ENCODE measurements at regions not wholly inside any gene's neighbourhood (a gene's known extent, or its start where the extent isn't known, plus 50 kb on each side); places are given as distances from the start of the nearest gene placed in this dataset.

DNA sequence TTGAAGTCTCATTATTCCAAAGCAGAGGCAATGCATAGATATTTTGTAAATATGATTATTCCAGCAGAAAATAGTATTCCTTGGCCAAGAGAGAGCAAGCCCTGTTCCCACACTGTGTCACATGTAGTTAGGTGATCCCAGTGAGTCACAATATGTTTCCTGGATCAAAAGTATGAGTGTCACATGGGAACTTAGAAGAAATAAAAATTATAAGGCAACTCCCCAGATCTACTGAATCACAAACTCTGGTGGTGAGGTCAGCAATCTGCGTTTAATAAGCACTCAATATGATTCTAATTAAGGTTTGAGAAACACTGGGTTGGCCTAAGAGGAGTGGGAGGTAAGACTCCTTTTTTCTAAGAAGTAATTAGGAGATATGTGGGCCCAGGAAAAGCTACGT, 1504.5 kb upstream of the PCDH20 start:
- TF ChIP-seq, protein P1, sequence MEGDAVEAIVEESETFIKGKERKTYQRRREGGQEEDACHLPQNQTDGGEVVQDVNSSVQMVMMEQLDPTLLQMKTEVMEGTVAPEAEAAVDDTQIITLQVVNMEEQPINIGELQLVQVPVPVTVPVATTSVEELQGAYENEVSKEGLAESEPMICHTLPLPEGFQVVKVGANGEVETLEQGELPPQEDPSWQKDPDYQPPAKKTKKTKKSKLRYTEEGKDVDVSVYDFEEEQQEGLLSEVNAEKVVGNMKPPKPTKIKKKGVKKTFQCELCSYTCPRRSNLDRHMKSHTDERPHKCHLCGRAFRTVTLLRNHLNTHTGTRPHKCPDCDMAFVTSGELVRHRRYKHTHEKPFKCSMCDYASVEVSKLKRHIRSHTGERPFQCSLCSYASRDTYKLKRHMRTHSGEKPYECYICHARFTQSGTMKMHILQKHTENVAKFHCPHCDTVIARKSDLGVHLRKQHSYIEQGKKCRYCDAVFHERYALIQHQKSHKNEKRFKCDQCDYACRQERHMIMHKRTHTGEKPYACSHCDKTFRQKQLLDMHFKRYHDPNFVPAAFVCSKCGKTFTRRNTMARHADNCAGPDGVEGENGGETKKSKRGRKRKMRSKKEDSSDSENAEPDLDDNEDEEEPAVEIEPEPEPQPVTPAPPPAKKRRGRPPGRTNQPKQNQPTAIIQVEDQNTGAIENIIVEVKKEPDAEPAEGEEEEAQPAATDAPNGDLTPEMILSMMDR (IDR thresholded peaks at IDR 0.05; ENCODE audit: insufficient read depth, low read length, poor library complexity, severe bottlenecking), result no peak
- no peak for TF ChIP-seq EZH2phosphoT487 (conservative IDR thresholded peaks at IDR 0.05; ENCODE audit: low read length)

Measured in SU-DHL-6 (cell line).